LNCAP (cell line): ENCODE measurements at regions not wholly inside any gene's neighbourhood (a gene's known extent, or its start where the extent isn't known, plus 50 kb on each side); places are given as distances from the start of the nearest gene placed in this dataset.

Experiments
- TF ChIP-seq, protein P1 (sequence below): fragments of 450-650 bp; IDR thresholded peaks from 2 replicates; pipeline ENCODE4 v1.5.1; 2017; ENCODE audit warnings: mild to moderate bottlenecking

DNA sequence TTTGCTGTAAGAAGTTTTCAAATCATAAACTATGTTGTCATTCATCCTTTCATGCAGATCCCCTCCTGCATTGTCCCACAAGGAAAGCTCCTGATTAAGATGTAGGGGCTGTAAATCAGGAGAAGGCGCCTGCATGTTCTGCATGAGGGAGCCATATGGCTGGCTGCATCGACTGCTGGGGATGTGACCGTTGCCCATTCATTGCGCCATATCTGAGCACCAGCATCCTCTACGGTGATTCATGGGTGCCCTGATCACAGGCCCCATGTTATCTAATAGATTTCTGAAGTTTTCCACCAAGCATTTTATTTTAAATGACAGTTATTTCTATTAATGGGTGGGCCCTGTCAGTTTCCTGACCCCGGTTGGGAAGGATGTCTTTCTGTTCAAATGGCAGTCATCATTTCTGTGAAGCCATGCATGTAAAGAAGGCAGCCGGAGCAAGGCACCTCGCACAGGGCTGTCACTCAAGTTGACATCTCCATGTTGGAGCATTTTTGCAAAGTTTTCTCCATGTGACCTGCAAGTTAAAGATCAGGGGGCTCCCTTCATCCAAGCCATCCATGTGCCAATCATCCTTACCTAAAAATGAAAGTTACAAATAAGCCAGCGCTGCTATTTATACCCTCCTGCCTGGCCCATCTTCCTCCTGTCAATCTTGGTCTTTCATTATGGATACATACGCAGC lies 128.8 kb downstream of the TEX36 start:
- TF ChIP-seq, protein P1, sequence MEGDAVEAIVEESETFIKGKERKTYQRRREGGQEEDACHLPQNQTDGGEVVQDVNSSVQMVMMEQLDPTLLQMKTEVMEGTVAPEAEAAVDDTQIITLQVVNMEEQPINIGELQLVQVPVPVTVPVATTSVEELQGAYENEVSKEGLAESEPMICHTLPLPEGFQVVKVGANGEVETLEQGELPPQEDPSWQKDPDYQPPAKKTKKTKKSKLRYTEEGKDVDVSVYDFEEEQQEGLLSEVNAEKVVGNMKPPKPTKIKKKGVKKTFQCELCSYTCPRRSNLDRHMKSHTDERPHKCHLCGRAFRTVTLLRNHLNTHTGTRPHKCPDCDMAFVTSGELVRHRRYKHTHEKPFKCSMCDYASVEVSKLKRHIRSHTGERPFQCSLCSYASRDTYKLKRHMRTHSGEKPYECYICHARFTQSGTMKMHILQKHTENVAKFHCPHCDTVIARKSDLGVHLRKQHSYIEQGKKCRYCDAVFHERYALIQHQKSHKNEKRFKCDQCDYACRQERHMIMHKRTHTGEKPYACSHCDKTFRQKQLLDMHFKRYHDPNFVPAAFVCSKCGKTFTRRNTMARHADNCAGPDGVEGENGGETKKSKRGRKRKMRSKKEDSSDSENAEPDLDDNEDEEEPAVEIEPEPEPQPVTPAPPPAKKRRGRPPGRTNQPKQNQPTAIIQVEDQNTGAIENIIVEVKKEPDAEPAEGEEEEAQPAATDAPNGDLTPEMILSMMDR: no peak

DNA sequence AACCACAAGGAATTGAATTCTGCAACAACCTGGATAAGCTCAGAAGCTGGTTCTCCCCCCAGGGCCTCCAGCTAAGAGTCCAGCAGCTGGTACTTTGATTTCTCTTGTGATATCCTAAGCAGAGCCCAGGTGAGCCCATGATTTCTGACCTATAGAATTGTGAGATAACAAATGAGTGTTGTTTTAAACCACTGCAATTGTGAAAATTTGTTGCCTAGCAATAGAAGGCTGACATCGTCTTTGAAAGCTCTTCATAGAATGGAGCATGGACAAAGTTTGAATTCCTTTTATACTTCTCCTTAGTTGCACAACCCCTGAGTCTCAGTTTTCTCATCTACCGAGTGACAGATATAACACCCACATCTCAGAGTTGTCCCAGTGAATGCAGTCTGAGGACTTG lies 129.9 kb downstream of the TEX36 start:
- TF ChIP-seq, protein P1: no peak

DNA sequence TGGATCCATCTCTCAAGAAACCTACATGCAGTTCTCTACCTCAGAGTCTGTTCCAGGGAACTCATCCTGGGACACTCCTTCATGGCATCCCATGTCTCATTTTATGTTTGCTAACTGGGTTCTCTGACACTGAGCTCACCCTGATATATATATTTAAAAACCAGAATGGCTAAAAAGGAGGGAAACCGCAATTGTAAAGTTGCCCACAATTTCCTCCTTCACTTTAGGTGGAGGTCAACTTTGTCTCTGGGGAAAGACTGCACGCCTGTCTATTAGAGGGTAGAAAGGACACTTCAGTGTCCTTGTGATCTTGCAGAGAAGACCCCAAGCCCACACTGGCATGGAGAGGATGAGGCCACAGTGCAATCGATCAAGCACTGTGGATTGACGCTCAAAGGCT lies 131.7 kb downstream of the TEX36 start:
- TF ChIP-seq, protein P1: no peak

DNA sequence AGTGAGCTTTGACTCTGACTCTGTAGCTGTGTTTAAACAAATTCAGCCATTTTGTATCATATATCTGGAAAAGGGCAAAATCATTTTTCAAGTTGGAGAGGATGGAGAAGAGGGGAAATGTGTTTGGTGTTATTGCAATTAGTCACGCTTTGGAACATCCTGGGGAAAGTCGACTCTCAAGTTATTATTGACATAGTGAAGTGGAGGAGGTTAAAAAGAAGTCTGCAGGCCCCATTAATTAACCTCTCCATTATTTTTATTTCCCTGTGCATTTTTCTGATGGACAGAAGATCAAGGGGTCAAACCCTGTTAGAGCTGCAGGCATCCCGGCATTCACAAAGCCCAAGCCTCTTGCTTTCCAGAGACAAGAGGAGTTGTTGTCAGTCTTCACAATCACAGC lies 132.6 kb downstream of the TEX36 start:
- TF ChIP-seq, protein P1: no peak

DNA sequence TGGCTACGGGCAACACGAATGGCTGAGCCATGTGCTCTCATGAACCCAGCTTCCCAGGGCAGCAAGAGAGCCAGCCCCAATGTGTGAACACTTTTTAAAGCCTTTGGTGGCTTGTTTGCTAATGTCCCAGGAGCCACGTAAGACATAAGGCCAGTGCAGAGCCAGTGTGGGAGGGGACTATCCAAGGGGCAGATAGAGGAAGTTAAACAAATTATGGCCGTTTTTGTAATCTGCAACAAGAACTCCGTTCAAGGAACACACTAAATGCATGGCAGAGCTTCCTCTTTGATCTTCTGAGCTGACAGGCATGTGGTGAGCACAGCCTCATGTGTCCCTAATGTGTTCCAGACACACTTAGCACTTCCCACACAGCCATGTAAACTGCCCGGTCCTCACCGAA lies 133.3 kb downstream of the TEX36 start:
- TF ChIP-seq, protein P1: no peak

DNA sequence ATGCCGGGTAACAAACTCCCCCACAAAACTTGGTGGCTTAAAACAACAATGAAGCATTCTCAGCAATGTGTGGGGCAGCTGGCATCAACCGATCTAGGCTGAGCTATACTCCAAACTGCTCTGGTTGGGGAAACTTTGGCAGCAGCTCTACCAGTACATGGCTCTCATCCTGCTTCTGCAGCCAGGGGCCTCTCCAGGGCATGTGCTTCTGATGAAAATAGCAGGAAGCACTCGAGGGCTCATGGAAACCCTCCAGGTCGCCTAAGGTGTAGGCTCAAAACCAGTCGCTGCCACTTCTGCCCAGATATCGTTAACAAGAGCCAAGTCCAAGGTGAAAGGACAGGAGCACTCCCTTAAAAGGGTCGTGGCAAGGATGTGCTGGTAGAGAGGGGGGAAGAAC lies 134.1 kb downstream of the TEX36 start:
- TF ChIP-seq, protein P1: no peak

DNA sequence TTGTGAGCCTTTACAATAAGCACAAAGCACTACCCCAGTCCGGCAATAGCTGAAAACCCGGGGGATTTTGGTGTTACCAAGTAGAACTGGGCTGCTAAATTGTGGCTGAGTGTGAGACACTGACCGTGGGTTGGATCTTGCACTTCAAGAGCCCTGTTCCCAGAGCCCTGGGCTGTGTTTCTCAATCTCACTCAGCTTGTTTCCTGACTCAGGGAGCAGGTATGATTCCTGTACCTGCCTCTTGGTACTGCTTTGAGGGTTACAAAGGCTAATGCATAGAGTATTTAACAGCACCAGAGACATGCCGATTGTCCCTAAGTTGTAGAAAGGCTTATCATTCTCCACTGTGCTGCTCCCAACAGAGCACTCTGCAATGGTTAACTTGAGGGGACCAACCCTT lies 134.6 kb downstream of the TEX36 start:
- TF ChIP-seq, protein P1: no peak
